ENCODE measurements at regions not wholly inside any gene's neighbourhood (a gene's known extent, or its start where the extent isn't known, plus 50 kb on each side); places are given as distances from the start of the nearest gene placed in this dataset.

- no peaks in the 10 kb centered on the region for H3K36me3 ChIP-seq
- TF ChIP-seq POLR2A (IDR thresholded peaks at IDR 0.05) (no peak), CTCF (IDR thresholded peaks at IDR 0.05) (no peak)
- no peaks in the 10 kb centered on the region for H3K27me3 ChIP-seq
- no peak for DNase-seq
- no peaks in the 10 kb centered on the region for H3K9me3 ChIP-seq
- peaks cover 0 to 4% (median 0%) of the 10 kb centered on the region in 4 donors for H3K4me1 ChIP-seq
- no peak overlapping the region for H3K4me3 ChIP-seq
- no peak overlapping the region for H3K27ac ChIP-seq
Measured at GRCh38 chr14:95406756-95407277, 87.1 kb upstream of the CLMN start.

- no peak for TF ChIP-seq CTCF (IDR thresholded peaks at IDR 0.05)
- TF ChIP-seq POLR2A (IDR thresholded peaks at IDR 0.05), result no peak
- Histone ChIP-seq H3K36me3 (no peaks in the 10 kb centered on the region), H3K4me3 (no peak overlapping the region), H3K27ac (no peak overlapping the region), H3K27me3 (no peaks in the 10 kb centered on the region), H3K9me3 (no peaks in the 10 kb centered on the region), H3K4me1 (peaks cover 0 to 4% (median 0%) of the 10 kb centered on the region in 4 donors)
- no peak for DNase-seq
Measured at GRCh38 chr14:95404583-95404982, 84.9 kb upstream of the CLMN start.

GRCh38 chr14:95402578-95402977 lies 82.9 kb upstream of the CLMN start:
- TF ChIP-seq CTCF (IDR thresholded peaks at IDR 0.05) (no peak), POLR2A (IDR thresholded peaks at IDR 0.05) (no peak)
- Histone ChIP-seq H3K36me3 (no peaks in the 10 kb centered on the region), H3K27me3 (no peaks in the 10 kb centered on the region), H3K9me3 (no peaks in the 10 kb centered on the region), H3K27ac (no peak overlapping the region), H3K4me3 (no peak overlapping the region), H3K4me1 (no peaks in the 10 kb centered on the region)
- no peak for DNase-seq

- H3K27ac ChIP-seq, result no peak overlapping the region
- TF ChIP-seq POLR2A (IDR thresholded peaks at IDR 0.05) (no peak), CTCF (IDR thresholded peaks at IDR 0.05) (no peak)
- H3K4me3 ChIP-seq, result no peak overlapping the region
- no peaks in the 10 kb centered on the region for H3K27me3 ChIP-seq
- no peaks in the 10 kb centered on the region for H3K36me3 ChIP-seq
- no peak for DNase-seq
- no peaks in the 10 kb centered on the region for H3K9me3 ChIP-seq
- no peaks in the 10 kb centered on the region for H3K4me1 ChIP-seq
Measured at GRCh38 chr14:95402176-95402575, 82.5 kb upstream of the CLMN start.

- TF ChIP-seq CTCF (IDR thresholded peaks at IDR 0.05), result no peak
- no peak for TF ChIP-seq POLR2A (IDR thresholded peaks at IDR 0.05)
- Histone ChIP-seq H3K27me3 (no peaks in the 10 kb centered on the region), H3K27ac (no peak overlapping the region), H3K9me3 (no peaks in the 10 kb centered on the region), H3K4me1 (no peaks in the 10 kb centered on the region), H3K4me3 (no peak overlapping the region), H3K36me3 (no peaks in the 10 kb centered on the region)
- DNase-seq, result no peak
Measured at GRCh38 chr14:95398630-95399547, 79.2 kb upstream of the CLMN start.
